K562 (cell line): ENCODE measurements at regions not wholly inside any gene's neighbourhood (a gene's known extent, or its start where the extent isn't known, plus 50 kb on each side); places are given as distances from the start of the nearest gene placed in this dataset.

Experiments used
- ATAC-seq: fragments of 200-7000 bp; cut with Tn5 transposase; 3 replicates; pipeline ENCODE4 v1.9.1; 2020; ENCODE audit warnings: moderate library complexity
- BruUV-seq: library from RNA; stranded (reverse); fragments of 400-500 nt; replicated peaks from 2 replicates; lab custom pipeline; 2021; lab: Mats Ljungman, UMichigan
- CTCF ChIA-PET: fragments of 300-600 bp; formaldehyde crosslinking; extraction: SDS; loops from one replicate; lab custom pipeline; 2021; ENCODE audit warnings: low intra/inter-chr PET ratio; lab: Yijun Ruan, JAX
- POLR2A ChIA-PET: fragments of 300-600, 350-650 bp; sonication (Branson Sonifier 250); formaldehyde crosslinking; extraction: SDS; loops from one replicate; lab custom pipeline; 2021; ENCODE audit warnings: antibody characterized with exemption, inconsistent platforms; lab: Yijun Ruan, JAX
- DNase-seq, 4 experiments: peaks; one replicate each; pipeline versions ENCODE4 v3.0.0 to v3.0.0-alpha.2; 2011 to 2018; ENCODE audit warnings: low spot score in 3 of 4, mixed read lengths in 3 of 4; ENCODE audit errors: extremely low read depth in 1 of 4
- FAIRE-seq: peaks from 2 replicates; lab custom pipeline; 2011; peaks lifted over from hg19 to GRCh38; lab: Jason Lieb, UNC
- H2AFZ ChIP-seq: 2 replicates; pipeline ENCODE4 v1.6.0; 2011; ENCODE audit warnings: low read depth, low read length, control low read depth, inconsistent platforms
- H3K27ac ChIP-seq: fragments of 200-600 bp; 3 replicates; pipeline ENCODE4 v1.8.0; 2011; ENCODE audit warnings: low read depth, mild to moderate bottlenecking, control low read depth, inconsistent platforms, low read length, moderate library complexity, mixed read lengths; ENCODE audit errors: extremely low read depth
- H3K27me3 ChIP-seq, 2 experiments: fragments of 300-600 bp in 1 of 2; 2 replicates in 1 of 2; 3 replicates in 1 of 2; pipeline versions ENCODE4 v1.6.0 to v1.8.0; 2011; ENCODE audit warnings: inconsistent platforms in 2 of 2, low read length in 2 of 2, mild to moderate bottlenecking in 1 of 2, mixed read lengths in 1 of 2, moderate library complexity in 1 of 2; ENCODE audit not compliant: control insufficient read depth in 2 of 2, insufficient read depth in 2 of 2
- H3K36me3 ChIP-seq: fragments of 300-600 bp; 3 replicates; pipeline ENCODE4 v1.8.0; 2011; ENCODE audit warnings: mild to moderate bottlenecking, low read length, inconsistent platforms; ENCODE audit not compliant: control insufficient read depth, insufficient read depth
- H3K4me1 ChIP-seq, 2 experiments: fragments of 200-600 bp in 1 of 2; replicated peaks in 1 of 2; 2 replicates in 1 of 2; 3 replicates in 1 of 2; pipeline versions ENCODE4 v1.5.1 to v1.8.0; 2011; ENCODE audit warnings: inconsistent platforms in 2 of 2, low read length in 2 of 2, mild to moderate bottlenecking in 1 of 2, mixed read lengths in 1 of 2, moderate library complexity in 1 of 2; ENCODE audit not compliant: control insufficient read depth in 2 of 2, insufficient read depth in 2 of 2
- H3K4me2 ChIP-seq: 2 replicates; pipeline ENCODE4 v1.6.1; 2011; ENCODE audit warnings: low read length, control low read depth, inconsistent platforms, mixed read lengths; ENCODE audit not compliant: insufficient read depth
- H3K4me3 ChIP-seq: fragments of 200-600 bp; sonication (generic), shearing (Covaris generic); 2 replicates; pipeline ENCODE4 v1.5.1; 2016; ENCODE audit warnings: control low read depth, inconsistent platforms
- H3K79me2 ChIP-seq: fragments of 200-600 bp; 3 replicates; pipeline ENCODE4 v1.8.0; 2011; ENCODE audit warnings: low read length, inconsistent platforms; ENCODE audit not compliant: control insufficient read depth, insufficient read depth
- H3K9ac ChIP-seq, 2 experiments: 2 replicates each; pipeline versions ENCODE4 v1.6.0 to v1.6.1; 2011; ENCODE audit warnings: low read depth in 2 of 2, low read length in 2 of 2, control low read depth in 1 of 2, inconsistent platforms in 1 of 2, mild to moderate bottlenecking in 1 of 2, mixed read lengths in 1 of 2; ENCODE audit not compliant: insufficient read depth in 1 of 2
- H3K9me1 ChIP-seq: one replicate; pipeline ENCODE4 v1.6.0; 2011; ENCODE audit warnings: inconsistent platforms, mild to moderate bottlenecking, low read length, moderate library complexity; ENCODE audit not compliant: control insufficient read depth, insufficient read depth
- H3K9me3 ChIP-seq: replicated peaks from 2 replicates; pipeline ENCODE4 v1.5.1; 2011; ENCODE audit warnings: low read depth, low read length, inconsistent platforms; ENCODE audit not compliant: control insufficient read depth, insufficient read depth
- H4K20me1 ChIP-seq: replicated peaks from 2 replicates; pipeline ENCODE4 v1.6.1; 2011; ENCODE audit warnings: low read length, inconsistent platforms, mixed read lengths; ENCODE audit not compliant: control insufficient read depth, insufficient read depth
- BHLHE40 ChIP-seq: IDR thresholded peaks from 2 replicates; pipeline ENCODE4 v1.6.1; 2011; ENCODE audit warnings: low read length, improper control_type of control experiment
- CREB3 ChIP-seq: fragments of 450-650 bp; conservative IDR thresholded peaks from 2 replicates; pipeline ENCODE4 v1.6.1; 2016; ENCODE audit warnings: missing genetic modification characterization, low read depth, mild to moderate bottlenecking, missing compliant biosample characterization, moderate library complexity
- RAD51 ChIP-seq: fragments of 450-650 bp; IDR thresholded peaks from 2 replicates; pipeline ENCODE4 v1.7.1; 2016; ENCODE audit warnings: low read depth, mild to moderate bottlenecking, borderline replicate concordance
- TSC22D4 ChIP-seq: fragments of 450-650 bp; IDR thresholded peaks from 2 replicates; pipeline ENCODE4 v1.6.1; 2016; ENCODE audit warnings: missing genetic modification characterization, missing biosample characterization, control low read depth
- USF1 ChIP-seq: sonication (generic); formaldehyde crosslinking; IDR thresholded peaks from 2 replicates; pipeline ENCODE4 v1.9.0; 2022; ENCODE audit warnings: mild to moderate bottlenecking, missing genetic modification reagents
- ZBTB40 ChIP-seq, 2 experiments: fragments of 450-650 bp in 1 of 2; sonication (generic) in 1 of 2; formaldehyde crosslinking in 1 of 2; IDR thresholded peaks; 2 replicates each; pipeline versions ENCODE4 v1.7.1 to v1.9.0; 2016 to 2022; ENCODE audit warnings: inconsistent platforms in 1 of 2, mild to moderate bottlenecking in 1 of 2, missing genetic modification reagents in 1 of 2
- WGBS: fragments of 100-300 bp; shearing (Covaris generic); methylation state at CpG from one replicate; pipeline ENCODE4 v1.1.6; 2016; ENCODE audit warnings: low coverage, mixed read lengths; ENCODE audit not compliant: insufficient coverage; ENCODE audit errors: missing lambda C conversion rate; 5-methylcytosine and 5-hydroxymethylcytosine counted together
- in situ Hi-C: fragments of 300-500 bp; cut with MboI; formaldehyde crosslinking; loops from 4 replicates; pipeline ENCODE4 v1.15.0; 2018; ENCODE audit warnings: inconsistent platforms, mixed read lengths
- intact Hi-C: fragments of 100-400 bp; cut with micrococcal nuclease; formaldehyde crosslinking; loops from 2 replicates; pipeline ENCODE4 v1.14.2; 2022

- ChIA-PET POLR2A (interaction anchor here (1.6 kb wide), 1 partner anchor 12 kb away, joined by 6 read pairs; no protein-coding TSS in a partner anchor), CTCF (interaction anchor here (0.6 kb wide), 1 partner anchor 20 kb away, joined by 5 read pairs; no protein-coding TSS in a partner anchor)
- peaks cover 38 to 41% of the 10 kb centered on the region in 2 experiments for H3K27me3 ChIP-seq
- H3K36me3 ChIP-seq, result no peaks in the 10 kb centered on the region
- no peaks in the 10 kb centered on the region for H3K79me2 ChIP-seq
- H3K9ac ChIP-seq, result no peak overlapping the region
- no peaks in the 10 kb centered on the region for H3K9me3 ChIP-seq
- BruUV-seq, result no TSS peak
- no peak overlapping the region for H3K4me2 ChIP-seq
- H3K4me3 ChIP-seq, result no peak overlapping the region
- no peaks in the 10 kb centered on the region for H3K9me1 ChIP-seq
- ATAC-seq, result no peak
- FAIRE-seq, result no peak
- 3% methylated on average over 7 of the region's 7 CpGs for WGBS
- in situ Hi-C loops, result loop anchor here (10.0 kb wide), 1 partner anchor 148 kb away; no protein-coding TSS in a partner anchor
- no peaks in the 10 kb centered on the region; a peak in 1 of 5 replicates for H3K4me1 ChIP-seq
- no peak for DNase-seq
- no peak overlapping the region for H3K27ac ChIP-seq
- no peaks in the 10 kb centered on the region for H4K20me1 ChIP-seq
- intact Hi-C loops, result loop anchor here (10.0 kb wide), 1 partner anchor 132 kb away; no protein-coding TSS in a partner anchor
- H2AFZ ChIP-seq, result no peak overlapping the region
- TF ChIP-seq TSC22D4 (tag) (no peak), RAD51 (0 out of 2 replicates have a peak, but pooled peaks have one; percentile 27), CREB3 (tag) (no peak), BHLHE40 (peak; percentile 29; the same call in 1 of the 2 replicates), ZBTB40 (IDR thresholded peaks at IDR 0.05) (no peak), ZBTB40 (CRISPR knock-in tag; IDR thresholded peaks at IDR 0.05) (no peak), USF1 (CRISPR knock-in tag) (peak; percentile 53)
Observed at GRCh38 chr20:33926425-33926824, 67.3 kb upstream of the RALY start.
